Esophagus squamous epithelium (tissue), 4 donors: ENCODE measurements at regions not wholly inside any gene's neighbourhood (a gene's known extent, or its start where the extent isn't known, plus 50 kb on each side); places are given as distances from the start of the nearest gene placed in this dataset.

Experiments used
- CTCF ChIP-seq, 6 experiments: fragments of 450-650 bp in 4 of 6; fragments of 200-600 bp in 2 of 6; sonication (generic) in 2 of 6; IDR thresholded peaks; one replicate each; pipeline ENCODE4 v1.5.1; 2016 to 2019; ENCODE audit warnings: antibody characterized with exemption in 6 of 6, mild to moderate bottlenecking in 4 of 6, moderate library complexity in 4 of 6
- POLR2A ChIP-seq, 4 donors: fragments of 450-650 bp; IDR thresholded peaks; one replicate each; pipeline ENCODE4 v1.6.1; 2017; ENCODE audit warnings: antibody characterized with exemption in 4 of 4, mild to moderate bottlenecking in 4 of 4, moderate library complexity in 3 of 4

- TF ChIP-seq CTCF (IDR thresholded peaks at IDR 0.05) (no peak), POLR2A (IDR thresholded peaks at IDR 0.05) (no peak)
Measured at GRCh38 chr2:65798641-65799040, 366.2 kb upstream of the SPRED2 start.
